LNCAP (cell line): ENCODE measurements at regions not wholly inside any gene's neighbourhood (a gene's known extent, or its start where the extent isn't known, plus 50 kb on each side); places are given as distances from the start of the nearest gene placed in this dataset.

ENCODE experiments used
- CTCF ChIP-seq: fragments of 450-650 bp; IDR thresholded peaks from 2 replicates; pipeline ENCODE4 v1.5.1; 2017; ENCODE audit warnings: mild to moderate bottlenecking

- no peak for TF ChIP-seq CTCF
These were observed 113.7 kb upstream of the WARS2 start for GRCh38 chr1:119254067-119254720.

- TF ChIP-seq CTCF, result no peak
These were observed 108.1 kb upstream of the HAO2 start for GRCh38 chr1:119260506-119260905.

- no peak for TF ChIP-seq CTCF
These were observed 102.2 kb upstream of the HAO2 start for GRCh38 chr1:119266386-119266785.

GRCh38 chr1:119266858-119267257 is 101.7 kb upstream of the HAO2 start:
- no peak for TF ChIP-seq CTCF

GRCh38 chr1:119268879-119269278 is 99.7 kb upstream of the HAO2 start:
- no peak for TF ChIP-seq CTCF

- TF ChIP-seq CTCF, result peak; percentile 95
These were observed 93.1 kb upstream of the HAO2 start for GRCh38 chr1:119275145-119276134.

- TF ChIP-seq CTCF, result peak; percentile 65; the same call in 1 of the 2 replicates
These were observed 92.0 kb upstream of the HAO2 start for GRCh38 chr1:119276558-119276957.
